C4-2B (cell line): ENCODE measurements at regions not wholly inside any gene's neighbourhood (a gene's known extent, or its start where the extent isn't known, plus 50 kb on each side); places are given as distances from the start of the nearest gene placed in this dataset.

Experiments used
- CTCF ChIP-seq: fragments of 450-650 bp; conservative IDR thresholded peaks from 2 replicates; pipeline ENCODE4 v1.5.1; 2017; ENCODE audit warnings: mild to moderate bottlenecking
- ZFX ChIP-seq: fragments of 450-650 bp; IDR thresholded peaks from 2 replicates; pipeline ENCODE4 v1.6.1; 2017

GRCh38 chr22:48630433-48630754 is 1197.3 kb downstream of the BRD1 start:
- TF ChIP-seq CTCF (no peak), ZFX (no peak)
